Right cardiac atrium (tissue), 5 donors: ENCODE measurements at regions not wholly inside any gene's neighbourhood (a gene's known extent, or its start where the extent isn't known, plus 50 kb on each side); places are given as distances from the start of the nearest gene placed in this dataset.
A peak's percentile ranks its signal among the peaks of the same experiment; 100 is the strongest.
"Not testable (repeated sequence)": the region's sequence is repeated elsewhere in the genome, so short reads cannot be mapped to it uniquely, and the experiment has no call there.

Source experiments
- ATAC-seq, 2 donors: fragments of 200-7000 bp; cut with Tn5 transposase; one replicate each; pipeline versions ENCODE4 v1.8.0 to v1.9.1; 2020; ENCODE audit warnings: moderate library complexity in 2 of 2, mild to moderate bottlenecking in 1 of 2
- DNase-seq, 3 donors: peaks; one replicate each; pipeline ENCODE4 v3.0.0-alpha.2; 2020
- H3K27ac ChIP-seq: one replicate; pipeline ENCODE4 v1.5.1; 2013; ENCODE audit warnings: mild to moderate bottlenecking, low read length, control low read depth, moderate library complexity
- H3K27me3 ChIP-seq: one replicate; pipeline ENCODE4 v1.6.1; 2013; ENCODE audit not compliant: control insufficient read depth, insufficient read depth
- H3K4me1 ChIP-seq: one replicate; pipeline ENCODE4 v1.6.1; 2013; ENCODE audit warnings: low read length; ENCODE audit not compliant: control insufficient read depth, insufficient read depth
- H3K4me3 ChIP-seq: one replicate; pipeline ENCODE4 v1.5.1; 2013; ENCODE audit warnings: low read length, control low read depth
- H3K9me3 ChIP-seq: one replicate; pipeline ENCODE4 v1.6.1; 2013; ENCODE audit warnings: low read length; ENCODE audit not compliant: control insufficient read depth
- WGBS: extraction: QIAGEN DNeasy Blood & Tissue Kit; methylation state at CpG from one replicate; pipeline ENCODE4 v1.1.7; 2013; 5-methylcytosine and 5-hydroxymethylcytosine counted together
- intact Hi-C, 4 donors: fragments of 100-400 bp; cut with DNase I; formaldehyde crosslinking; loops; one replicate each; pipeline versions ENCODE4 v1.11.0 to v1.14.0; 2022 to 2023
- donor health status: healthy with polysubstance abuse.
- donor health status: DM: no; HTN: yes; CAD: no.
- donor health status: DM: no; HTN: no; CAD: no.
- donor health status: DM: no; HTN: yes; CAD: no; lungs with severe emphysema.
- donor health status: DM: yes; HTN: yes; CAD: no.

DNA sequence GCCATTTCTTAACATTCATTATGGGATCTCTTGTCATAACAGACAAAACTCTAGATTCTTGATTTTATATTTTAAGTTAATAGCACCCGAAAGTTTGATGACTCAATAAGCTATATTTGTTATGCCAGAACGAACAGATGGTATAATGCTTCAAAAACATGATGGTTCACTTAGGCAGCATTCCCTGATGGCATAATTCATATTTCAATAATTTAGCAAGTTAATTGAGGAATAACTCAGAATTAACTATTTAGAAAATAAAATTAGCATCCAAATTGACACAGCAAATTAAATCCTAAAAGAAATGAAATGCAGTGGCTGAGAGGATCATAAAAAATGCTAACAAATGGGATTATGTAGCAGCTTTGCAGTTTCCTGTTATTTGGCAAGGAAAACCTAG lies 260.8 kb upstream of the MBL2 start:
- H3K4me3 ChIP-seq = no peak overlapping the region
- H3K4me1 ChIP-seq = no peaks in the 10 kb centered on the region
- DNase-seq (no peak), ATAC-seq (no peak)
- 75% methylated on average over 2 of the region's 2 CpGs for WGBS
- no peaks in the 10 kb centered on the region for H3K27me3 ChIP-seq
- no peaks in the 10 kb centered on the region for H3K9me3 ChIP-seq
- intact Hi-C loops = no loop called here
- no peak overlapping the region for H3K27ac ChIP-seq

DNA sequence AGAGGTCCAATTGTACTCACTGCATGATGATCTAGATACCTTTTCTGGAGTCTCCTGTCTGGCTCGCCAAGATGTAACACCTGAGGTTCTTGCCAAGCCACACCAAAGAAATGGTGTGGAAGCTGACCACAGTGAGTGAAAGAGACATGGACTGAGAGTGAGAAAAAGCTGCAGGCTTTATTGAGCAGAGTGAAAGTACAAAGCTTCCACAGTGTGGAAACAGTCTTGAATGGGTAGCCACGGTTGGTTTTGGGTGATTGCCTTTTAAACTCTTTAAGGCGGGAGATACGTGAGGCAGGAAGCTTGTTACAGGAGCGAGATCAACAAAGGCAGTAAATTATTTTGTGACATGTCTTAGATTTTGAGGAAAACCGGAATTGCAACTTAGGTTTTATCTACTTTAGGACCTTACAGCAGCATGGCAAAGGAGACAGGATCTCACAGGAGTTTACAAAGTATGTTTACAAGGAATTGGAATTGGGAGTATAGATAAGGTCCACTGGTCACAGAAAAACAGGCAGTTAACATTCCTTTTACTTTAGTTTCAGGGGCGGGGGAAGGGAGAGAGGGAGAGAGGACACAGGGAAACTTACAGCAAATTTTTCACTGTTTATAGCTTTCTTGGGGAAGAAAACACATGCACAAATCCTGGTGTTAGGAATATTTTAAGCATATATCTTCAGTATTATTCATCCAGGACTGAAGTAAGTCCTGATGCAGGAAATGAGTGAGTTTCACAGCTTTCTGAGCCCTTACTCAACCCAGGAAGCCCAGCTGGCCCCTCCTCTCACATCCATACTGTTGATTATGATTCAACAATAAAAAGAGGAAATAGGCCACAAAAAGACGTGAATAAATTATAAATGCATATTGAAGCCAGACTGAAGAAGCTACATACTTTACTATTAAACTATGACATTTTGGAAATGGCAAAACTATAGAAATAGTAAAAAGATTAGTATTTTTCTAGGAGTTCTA lies 257.6 kb upstream of the MBL2 start:
- H3K9me3 ChIP-seq, ATAC-seq, H3K27me3 ChIP-seq, H3K4me3 ChIP-seq, intact Hi-C loops, H3K27ac ChIP-seq, H3K4me1 ChIP-seq: not testable (repeated sequence)
- WGBS = 32% methylated on average over 8 of the region's 8 CpGs
- peak in 1 of 3 donors; percentile 46 for DNase-seq

DNA sequence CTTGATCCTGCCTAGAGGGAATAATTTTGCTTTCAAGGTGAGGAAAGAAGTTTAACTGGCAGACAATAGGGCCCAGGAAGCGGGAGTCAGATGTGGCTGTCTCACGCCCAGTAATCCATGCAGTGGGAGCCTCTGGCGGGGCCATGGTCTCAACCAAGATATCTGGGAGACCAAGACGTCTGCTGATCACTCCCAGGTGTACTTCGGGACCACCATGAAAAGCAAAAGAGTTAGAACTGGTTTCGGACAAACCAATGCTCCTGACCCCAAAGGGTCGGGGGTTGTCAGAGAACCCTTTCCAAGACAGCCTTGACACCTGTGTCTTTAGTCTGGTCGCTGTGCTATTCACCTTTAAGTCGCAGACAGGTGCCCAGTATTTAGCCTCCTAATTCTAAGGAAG lies 256.9 kb upstream of the MBL2 start:
- DNase-seq = no peak
- intact Hi-C loops = no loop called here
- no peak overlapping the region for H3K4me3 ChIP-seq
- H3K27ac ChIP-seq = no peak overlapping the region
- H3K4me1 ChIP-seq = no peaks in the 10 kb centered on the region
- 92% methylated on average over 9 of the region's 9 CpGs for WGBS
- H3K9me3 ChIP-seq = no peaks in the 10 kb centered on the region
- ATAC-seq = no peak
- no peaks in the 10 kb centered on the region for H3K27me3 ChIP-seq

DNA sequence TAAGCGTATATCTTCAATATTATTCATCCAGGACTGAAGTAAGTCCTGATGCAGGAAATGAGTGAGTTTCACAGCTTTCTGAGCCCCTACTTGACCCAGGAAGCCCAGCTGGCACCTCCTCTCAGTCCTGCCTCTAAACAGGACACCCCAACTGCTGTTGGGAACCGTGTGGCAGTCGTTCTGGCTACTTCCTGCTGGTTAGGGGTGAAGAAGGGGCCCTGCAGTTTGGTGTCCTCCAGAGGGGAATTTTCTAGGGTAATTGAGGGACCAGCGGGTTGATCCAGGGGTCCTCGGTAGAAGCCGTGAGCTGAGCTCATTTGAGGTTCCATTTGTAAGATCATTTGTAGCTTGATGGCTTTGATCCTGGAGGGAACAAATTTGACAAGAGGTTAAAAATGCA lies 253.2 kb upstream of the MBL2 start:
- H3K9me3 ChIP-seq, H3K27me3 ChIP-seq, H3K4me1 ChIP-seq, DNase-seq, intact Hi-C loops, H3K4me3 ChIP-seq, H3K27ac ChIP-seq, ATAC-seq: not testable (repeated sequence)
- WGBS = 64% methylated on average over 6 of the region's 6 CpGs

DNA sequence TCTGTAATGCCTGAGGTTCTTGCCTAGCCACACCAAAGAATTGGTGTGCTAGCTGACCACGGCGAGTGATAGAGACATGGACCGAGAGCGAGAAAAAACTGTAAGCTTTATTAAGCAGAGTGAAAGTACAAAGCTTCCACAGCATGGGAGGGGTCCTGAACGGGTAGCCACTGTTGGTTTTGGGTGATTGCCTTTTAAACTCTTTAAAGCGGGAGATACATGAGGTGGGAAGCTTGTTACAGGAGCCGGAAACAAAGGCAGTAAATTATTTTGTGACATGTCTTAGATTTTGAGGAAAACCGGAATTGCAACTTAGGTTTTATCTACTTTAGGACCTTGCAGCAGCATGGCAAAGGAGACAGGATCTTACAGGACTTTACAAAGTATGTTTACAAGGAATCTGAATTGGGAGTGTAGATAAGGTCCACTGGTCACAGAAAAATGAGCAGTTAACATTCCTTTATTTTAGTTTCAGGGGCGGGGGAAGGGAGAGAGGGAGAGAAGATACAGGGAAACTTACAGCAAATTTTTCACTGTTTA lies 252.7 kb upstream of the MBL2 start:
- intact Hi-C loops = no loop called here
- no peak for ATAC-seq
- no peaks in the 10 kb centered on the region for H3K4me1 ChIP-seq
- 19% methylated on average over 9 of the region's 9 CpGs for WGBS
- DNase-seq = no peak
- H3K9me3 ChIP-seq = no peaks in the 10 kb centered on the region
- no peaks in the 10 kb centered on the region for H3K27me3 ChIP-seq
- no peak overlapping the region for H3K27ac ChIP-seq
- H3K4me3 ChIP-seq = no peak overlapping the region

DNA sequence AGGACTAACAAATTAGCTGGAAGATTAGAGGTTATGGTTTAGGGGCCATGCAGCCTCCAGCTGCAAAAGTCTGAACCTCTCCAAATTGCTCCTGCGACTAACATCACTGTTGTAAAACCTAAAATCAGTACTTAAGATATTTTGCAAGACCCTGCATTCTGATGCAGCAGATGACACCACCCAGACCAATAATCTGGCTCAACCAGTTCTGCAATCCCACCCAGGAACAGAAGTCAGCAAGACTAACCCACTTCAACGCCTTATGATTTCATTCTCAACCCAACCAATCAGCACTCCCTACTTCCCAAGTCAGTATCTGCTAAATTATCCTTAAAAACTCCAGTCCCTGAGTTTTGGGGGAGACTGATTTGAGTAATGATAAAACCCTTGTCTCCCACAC lies 250.8 kb upstream of the MBL2 start:
- Histone ChIP-seq H3K9me3 (no peaks in the 10 kb centered on the region), H3K27me3 (no peaks in the 10 kb centered on the region), H3K4me3 (no peak overlapping the region), H3K4me1 (no peaks in the 10 kb centered on the region), H3K27ac (no peak overlapping the region)
- DNase-seq = no peak
- 82% methylated on average over 2 of the region's 2 CpGs for WGBS
- ATAC-seq = no peak
- intact Hi-C loops = no loop called here

DNA sequence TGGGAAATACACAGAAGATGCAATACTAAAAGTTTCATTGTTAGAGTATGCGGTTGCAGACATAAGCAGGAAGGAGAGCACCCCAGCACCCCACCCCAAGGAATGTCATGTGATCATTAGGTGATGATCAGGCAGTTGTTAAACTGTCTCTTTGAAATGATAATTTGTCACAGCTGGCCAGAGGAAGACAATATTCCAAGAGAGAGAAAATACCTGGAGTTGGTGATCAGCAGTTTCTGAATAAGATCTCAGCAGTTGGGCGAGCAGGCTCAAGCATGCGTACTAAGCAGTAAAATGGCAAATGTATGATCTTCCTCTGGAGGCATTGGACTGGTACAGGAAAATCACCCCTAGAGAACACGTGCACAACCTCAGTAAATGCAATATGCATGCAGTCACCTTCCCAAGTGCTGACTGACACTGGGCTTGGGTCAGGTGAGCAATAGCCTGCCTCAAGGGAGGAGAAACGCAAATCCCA lies 250.1 kb upstream of the MBL2 start:
- DNase-seq (no peak), ATAC-seq (no peak)
- intact Hi-C loops = no loop called here
- Histone ChIP-seq H3K9me3 (no peaks in the 10 kb centered on the region), H3K27ac (no peak overlapping the region), H3K4me1 (no peaks in the 10 kb centered on the region), H3K4me3 (no peak overlapping the region), H3K27me3 (no peaks in the 10 kb centered on the region)
- WGBS = 78% methylated on average over 5 of the region's 5 CpGs

DNA sequence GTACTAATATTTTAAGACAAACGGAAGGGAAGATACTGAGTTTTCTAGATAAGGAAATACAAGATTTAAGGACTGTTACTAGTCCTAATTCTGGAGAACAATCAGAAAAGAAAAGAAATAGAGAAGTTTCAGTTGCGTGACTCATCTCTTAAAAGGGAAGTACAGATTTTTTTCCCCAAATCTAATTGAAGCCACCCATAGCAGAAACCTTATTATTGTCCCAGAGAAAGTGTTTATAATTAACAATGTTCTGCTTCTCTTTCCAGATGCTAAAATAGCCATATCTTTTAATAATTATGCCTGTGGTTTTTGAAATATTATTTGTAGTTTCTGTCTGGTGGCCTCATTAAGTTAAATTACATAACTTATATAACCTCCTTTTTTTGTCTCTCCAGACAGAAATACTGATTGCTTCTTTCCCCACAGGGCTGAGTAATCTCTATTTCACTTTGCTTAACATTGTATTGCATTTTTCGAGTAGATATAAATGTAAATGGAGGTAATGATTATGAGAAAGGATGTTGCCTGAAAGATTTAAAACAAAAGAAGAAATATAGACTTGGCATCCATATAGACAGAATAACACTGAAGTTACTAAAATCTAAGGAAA lies 240.7 kb upstream of the MBL2 start:
- Histone ChIP-seq H3K27me3 (no peaks in the 10 kb centered on the region), H3K4me1 (no peaks in the 10 kb centered on the region), H3K4me3 (no peak overlapping the region), H3K9me3 (no peaks in the 10 kb centered on the region), H3K27ac (no peak overlapping the region)
- 37% methylated on average over 3 of the region's 3 CpGs for WGBS
- intact Hi-C loops = no loop called here
- DNase-seq = no peak
- ATAC-seq = no peak

DNA sequence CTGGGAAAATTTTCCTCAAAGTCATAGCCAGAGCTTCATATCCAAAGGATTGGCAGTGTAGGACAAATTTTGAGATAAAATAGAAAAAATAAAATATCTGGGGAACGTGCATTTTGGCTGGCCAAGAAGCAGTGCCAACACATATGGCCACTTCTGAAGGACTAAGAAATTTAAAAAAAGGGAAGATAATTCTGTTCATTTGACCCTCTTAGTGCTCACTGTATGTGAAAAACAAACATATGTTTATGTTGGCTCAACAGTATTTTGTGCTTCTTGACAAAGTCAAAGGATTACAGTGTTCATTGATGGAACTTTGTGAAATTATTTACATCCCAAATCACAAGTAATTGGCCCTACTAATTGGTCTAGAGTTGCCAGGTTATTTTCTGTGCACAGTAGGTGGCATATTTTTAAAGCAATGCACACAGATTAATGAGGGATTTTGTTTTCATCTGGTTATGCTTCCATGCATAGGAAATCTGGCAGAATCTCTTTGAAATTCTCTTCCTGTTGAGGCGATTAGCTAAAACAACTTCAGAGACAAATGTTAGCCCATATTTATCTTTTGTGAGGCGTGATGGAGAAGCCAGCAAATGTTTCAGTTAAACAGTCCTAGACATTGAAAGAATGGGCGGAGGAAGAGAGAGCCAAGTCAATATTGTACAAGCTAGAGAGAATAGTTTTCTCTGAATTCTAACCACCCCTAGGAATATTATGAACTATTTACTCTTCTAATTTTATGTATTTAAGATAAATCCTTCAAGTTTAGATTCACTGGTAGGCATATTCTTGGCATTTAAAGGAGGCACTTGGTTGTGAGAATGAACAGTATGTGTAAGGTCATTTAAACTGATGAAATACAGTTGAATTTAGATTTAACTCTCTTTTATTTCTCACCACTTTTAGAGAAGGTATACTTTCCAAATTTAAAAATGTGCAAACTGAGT lies 237.7 kb upstream of the MBL2 start:
- DNase-seq = no peak
- no peaks in the 10 kb centered on the region for H3K9me3 ChIP-seq
- intact Hi-C loops = no loop called here
- no peak overlapping the region for H3K4me3 ChIP-seq
- WGBS = 40% methylated on average over 4 of the region's 4 CpGs
- H3K27me3 ChIP-seq = no peaks in the 10 kb centered on the region
- H3K4me1 ChIP-seq = no peaks in the 10 kb centered on the region
- no peak for ATAC-seq
- H3K27ac ChIP-seq = no peak overlapping the region

DNA sequence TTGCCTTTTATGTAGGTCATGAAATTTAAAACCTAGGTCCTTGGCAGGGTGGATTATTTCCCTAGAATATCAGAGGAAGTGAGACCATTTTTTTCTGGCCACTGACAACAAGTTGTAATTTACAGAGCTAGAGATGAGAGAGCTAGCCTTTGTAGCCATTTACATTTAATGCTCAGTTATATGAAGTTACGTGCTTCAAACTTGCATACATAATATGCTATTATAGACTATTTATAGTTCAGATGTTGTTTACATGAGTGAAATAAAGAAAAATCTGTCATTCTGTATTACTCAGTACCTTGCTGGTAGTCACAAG lies 234.9 kb upstream of the MBL2 start:
- Histone ChIP-seq H3K27me3 (no peaks in the 10 kb centered on the region), H3K27ac (no peak overlapping the region), H3K4me3 (no peak overlapping the region), H3K4me1 (no peaks in the 10 kb centered on the region), H3K9me3 (no peaks in the 10 kb centered on the region)
- DNase-seq (no peak), ATAC-seq (no peak)
- 87% methylated on average over 1 of the region's 1 CpG for WGBS
- intact Hi-C loops = no loop called here
